Neuronal stem cell (in vitro differentiated cells): ENCODE measurements at regions not wholly inside any gene's neighbourhood (a gene's known extent, or its start where the extent isn't known, plus 50 kb on each side); places are given as distances from the start of the nearest gene placed in this dataset.

Source experiments
- DNase-seq: peaks from one replicate; pipeline ENCODE4 v3.0.0-alpha.2; 2013; ENCODE audit warnings: low spot score
- H2AFZ ChIP-seq: one replicate; pipeline ENCODE4 v1.6.1; 2013; ENCODE audit warnings: mild to moderate bottlenecking, low read length, inconsistent platforms
- H2AK5ac ChIP-seq: 2 replicates; pipeline ENCODE4 v1.6.1; 2013; ENCODE audit warnings: low read depth, mild to moderate bottlenecking, inconsistent platforms, low read length, moderate library complexity, mixed read lengths
- H2BK120ac ChIP-seq: 2 replicates; pipeline ENCODE4 v1.6.1; 2013; ENCODE audit warnings: low read depth, mild to moderate bottlenecking, inconsistent platforms, low read length, moderate library complexity, mixed read lengths
- H2BK12ac ChIP-seq: one replicate; pipeline ENCODE4 v1.6.1; 2013; ENCODE audit warnings: low read length, inconsistent platforms
- H2BK15ac ChIP-seq: 2 replicates; pipeline ENCODE4 v1.6.1; 2013; ENCODE audit warnings: mild to moderate bottlenecking, low read length, inconsistent platforms, mixed read lengths
- H2BK5ac ChIP-seq: one replicate; pipeline ENCODE4 v1.6.1; 2013; ENCODE audit warnings: inconsistent platforms, mild to moderate bottlenecking, low read length, moderate library complexity
- H3K14ac ChIP-seq: one replicate; pipeline ENCODE4 v1.6.1; 2013; ENCODE audit warnings: low read length, inconsistent platforms
- H3K18ac ChIP-seq: 2 replicates; pipeline ENCODE4 v1.6.1; 2013; ENCODE audit warnings: low read length, inconsistent platforms
- H3K23ac ChIP-seq: 2 replicates; pipeline ENCODE4 v1.6.1; 2013; ENCODE audit warnings: low read depth, mild to moderate bottlenecking, mixed read lengths, low read length, inconsistent platforms; ENCODE audit not compliant: poor library complexity
- H3K27ac ChIP-seq: replicated peaks from 3 replicates; pipeline ENCODE4 v1.5.1; 2013; ENCODE audit warnings: low read length, inconsistent platforms
- H3K27me3 ChIP-seq, 3 experiments: 2 replicates each; pipeline ENCODE4 v1.6.1; 2013; ENCODE audit warnings: low read length in 3 of 3, mild to moderate bottlenecking in 2 of 3, inconsistent platforms in 1 of 3, low read depth in 1 of 3, mixed read lengths in 1 of 3, moderate library complexity in 1 of 3; ENCODE audit not compliant: control insufficient read depth in 3 of 3, insufficient read depth in 3 of 3
- H3K36me3 ChIP-seq, 2 donors: replicated peaks in 1 of 2; 2 replicates each; pipeline ENCODE4 v1.6.1; 2013; ENCODE audit warnings: low read length in 2 of 2; ENCODE audit not compliant: control insufficient read depth in 2 of 2, insufficient read depth in 2 of 2
- H3K4ac ChIP-seq: 2 replicates; pipeline ENCODE4 v1.6.1; 2013; ENCODE audit warnings: inconsistent platforms, mild to moderate bottlenecking, low read length, moderate library complexity
- H3K4me1 ChIP-seq, 2 donors: 1 replicate in 1 of 2; 2 replicates in 1 of 2; pipeline ENCODE4 v1.6.1; 2013; ENCODE audit warnings: low read length in 2 of 2, low read depth in 1 of 2; ENCODE audit not compliant: control insufficient read depth in 2 of 2, insufficient read depth in 1 of 2
- H3K4me2 ChIP-seq: one replicate; pipeline ENCODE4 v1.6.1; 2013; ENCODE audit warnings: mild to moderate bottlenecking, low read length, inconsistent platforms; ENCODE audit not compliant: insufficient read depth, poor library complexity, severe bottlenecking
- H3K4me3 ChIP-seq, 2 donors: 2 replicates each; pipeline ENCODE4 v1.5.1; 2013; ENCODE audit warnings: low read length in 2 of 2, mild to moderate bottlenecking in 2 of 2, inconsistent platforms in 1 of 2, moderate library complexity in 1 of 2
- H3K79me1 ChIP-seq: one replicate; pipeline ENCODE4 v1.6.1; 2013; ENCODE audit warnings: low read depth, mild to moderate bottlenecking, inconsistent platforms, low read length, moderate library complexity
- H3K9ac ChIP-seq: one replicate; pipeline ENCODE4 v1.6.1; 2013; ENCODE audit warnings: mild to moderate bottlenecking, low read depth, low read length, inconsistent platforms; ENCODE audit not compliant: poor library complexity
- H3K9me3 ChIP-seq, 2 donors: replicated peaks in 1 of 2; 2 replicates each; pipeline versions ENCODE3 to v1.6.1; 2013; ENCODE audit warnings: low read length in 2 of 2, mild to moderate bottlenecking in 2 of 2, inconsistent platforms in 1 of 2, low read depth in 1 of 2, mixed read lengths in 1 of 2, moderate library complexity in 1 of 2; ENCODE audit not compliant: control insufficient read depth in 2 of 2, insufficient read depth in 1 of 2
- H4K8ac ChIP-seq: one replicate; pipeline ENCODE4 v1.6.1; 2013; ENCODE audit warnings: low read depth, mild to moderate bottlenecking, inconsistent platforms, low read length, moderate library complexity
- H4K91ac ChIP-seq: one replicate; pipeline ENCODE4 v1.6.1; 2013; ENCODE audit warnings: low read length, low read depth, mild to moderate bottlenecking, inconsistent platforms; ENCODE audit not compliant: poor library complexity
- WGBS, 2 donors: extraction: QIAGEN DNeasy Blood & Tissue Kit; methylation state at CpG; one replicate each; pipeline ENCODE4 v1.1.7; 2013; ENCODE audit warnings: missing lambda C conversion rate in 2 of 2, mixed read lengths in 1 of 2; ENCODE audit not compliant: insufficient read length in 2 of 2, insufficient replicate concordance in 1 of 2; ENCODE audit errors: extremely low coverage in 2 of 2; 5-methylcytosine and 5-hydroxymethylcytosine counted together

GRCh38 chr5:40082313-40082712, 597.4 kb upstream of the PTGER4 start:
- no peak overlapping the region for H2AK5ac ChIP-seq
- H3K4me1 ChIP-seq: no peaks in the 10 kb centered on the region
- no peak overlapping the region for H3K27ac ChIP-seq
- H3K18ac ChIP-seq: no peak overlapping the region
- H3K23ac ChIP-seq: no peak overlapping the region
- WGBS, 2 donors: no CpG with 5 or more reads among the region's 1 CpG
- no peak overlapping the region for H3K14ac ChIP-seq
- no peak overlapping the region for H3K4ac ChIP-seq
- H2AFZ ChIP-seq: no peak overlapping the region
- no peaks in the 10 kb centered on the region for H3K79me1 ChIP-seq
- no peak overlapping the region for H2BK120ac ChIP-seq
- H4K91ac ChIP-seq: no peak overlapping the region
- no peaks in the 10 kb centered on the region for H3K36me3 ChIP-seq
- H4K8ac ChIP-seq: no peak overlapping the region
- H3K9me3 ChIP-seq: no peaks in the 10 kb centered on the region
- H2BK15ac ChIP-seq: no peak overlapping the region
- no peak overlapping the region for H2BK5ac ChIP-seq
- H3K27me3 ChIP-seq: no peaks in the 10 kb centered on the region
- H3K4me2 ChIP-seq: no peak overlapping the region
- no peak overlapping the region for H3K9ac ChIP-seq
- no peak overlapping the region for H3K4me3 ChIP-seq
- H2BK12ac ChIP-seq: no peak overlapping the region
- no peak for DNase-seq

GRCh38 chr5:40080191-40080590, 599.5 kb upstream of the PTGER4 start:
- no peak overlapping the region for H3K4me2 ChIP-seq
- no peaks in the 10 kb centered on the region for H3K36me3 ChIP-seq
- H4K8ac ChIP-seq: no peak overlapping the region
- no peak overlapping the region for H3K4ac ChIP-seq
- H3K79me1 ChIP-seq: no peaks in the 10 kb centered on the region
- no peak overlapping the region for H3K4me3 ChIP-seq
- H3K23ac ChIP-seq: no peak overlapping the region
- no peak overlapping the region for H2AFZ ChIP-seq
- no peak overlapping the region for H2BK15ac ChIP-seq
- DNase-seq: no peak
- H3K14ac ChIP-seq: no peak overlapping the region
- H2BK12ac ChIP-seq: no peak overlapping the region
- H3K27ac ChIP-seq: no peak overlapping the region
- H2BK120ac ChIP-seq: no peak overlapping the region
- H4K91ac ChIP-seq: no peak overlapping the region
- H2BK5ac ChIP-seq: no peak overlapping the region
- no peak overlapping the region for H2AK5ac ChIP-seq
- no peak overlapping the region for H3K18ac ChIP-seq
- no peaks in the 10 kb centered on the region for H3K9me3 ChIP-seq
- no peaks in the 10 kb centered on the region for H3K4me1 ChIP-seq
- H3K27me3 ChIP-seq: no peaks in the 10 kb centered on the region
- no peak overlapping the region for H3K9ac ChIP-seq

GRCh38 chr5:40078898-40079575, 600.7 kb upstream of the PTGER4 start:
- Histone ChIP-seq H3K27me3 (no peaks in the 10 kb centered on the region), H4K91ac (no peak overlapping the region), H2AFZ (no peak overlapping the region), H3K23ac (no peak overlapping the region), H2BK5ac (no peak overlapping the region), H3K9me3 (no peaks in the 10 kb centered on the region), H3K27ac (no peak overlapping the region), H2BK15ac (no peak overlapping the region), H3K4me1 (no peaks in the 10 kb centered on the region), H3K9ac (no peak overlapping the region), H2AK5ac (no peak overlapping the region), H3K4me2 (no peak overlapping the region), H3K4me3 (no peak overlapping the region), H3K36me3 (no peaks in the 10 kb centered on the region), H2BK120ac (no peak overlapping the region), H4K8ac (no peak overlapping the region), H3K18ac (no peak overlapping the region), H3K4ac (no peak overlapping the region), H3K79me1 (no peaks in the 10 kb centered on the region), H2BK12ac (no peak overlapping the region), H3K14ac (no peak overlapping the region)
- DNase-seq: no peak
- no CpG with 5 or more reads among the region's 8 CpGs for WGBS, 2 donors

- no peak overlapping the region for H3K9ac ChIP-seq
- H2BK5ac ChIP-seq: no peak overlapping the region
- no peak overlapping the region for H3K14ac ChIP-seq
- H3K23ac ChIP-seq: no peak overlapping the region
- H3K4me3 ChIP-seq: no peak overlapping the region
- H2BK120ac ChIP-seq: no peak overlapping the region
- H3K4me1 ChIP-seq: no peaks in the 10 kb centered on the region
- no peak for DNase-seq
- no peak overlapping the region for H2AFZ ChIP-seq
- no peak overlapping the region for H3K18ac ChIP-seq
- no peak overlapping the region for H3K4me2 ChIP-seq
- H2BK12ac ChIP-seq: no peak overlapping the region
- H2BK15ac ChIP-seq: no peak overlapping the region
- no peak overlapping the region for H4K8ac ChIP-seq
- H3K9me3 ChIP-seq: no peaks in the 10 kb centered on the region
- no peak overlapping the region for H2AK5ac ChIP-seq
- no CpG with 5 or more reads among the region's 1 CpG for WGBS, 2 donors
- H3K27me3 ChIP-seq: no peaks in the 10 kb centered on the region
- H3K79me1 ChIP-seq: no peaks in the 10 kb centered on the region
- H3K4ac ChIP-seq: no peak overlapping the region
- no peak overlapping the region for H3K27ac ChIP-seq
- no peak overlapping the region for H4K91ac ChIP-seq
- no peaks in the 10 kb centered on the region for H3K36me3 ChIP-seq
Measured at GRCh38 chr5:40074826-40075225, 604.9 kb upstream of the PTGER4 start.
